ENCODE measurements at regions not wholly inside any gene's neighbourhood (a gene's known extent, or its start where the extent isn't known, plus 50 kb on each side); places are given as distances from the start of the nearest gene placed in this dataset.

GRCh38 chr5:41574391-41574790, 64.0 kb upstream of the PLCXD3 start:
- no peak overlapping the region for H3K4me3 ChIP-seq (ENCODE audit: low read length)
- DNase-seq (ENCODE audit: low read depth, low spot score), result no peak
